HG03571 (cell line): ENCODE measurements at regions not wholly inside any gene's neighbourhood (a gene's known extent, or its start where the extent isn't known, plus 50 kb on each side); places are given as distances from the start of the nearest gene placed in this dataset.
"Not testable (repeated sequence)": the region's sequence is repeated elsewhere in the genome, so short reads cannot be mapped to it uniquely, and the experiment has no call there.

ENCODE experiments used
- ATAC-seq: cut with Tn5 transposase; IDR thresholded peaks from one replicate; pipeline ENCODE4 v1.9.1; 2021; ENCODE audit not compliant: unreplicated experiment

GRCh38 chr7:121499624-121500023 lies 103.5 kb upstream of the FAM3C start:
- no peak for ATAC-seq

GRCh38 chr7:121498816-121499215 lies 102.7 kb upstream of the FAM3C start:
- no peak for ATAC-seq

- ATAC-seq: not testable (repeated sequence)
Measured at GRCh38 chr7:121497545-121497944, 101.4 kb upstream of the FAM3C start.

- ATAC-seq: no peak
Measured at GRCh38 chr7:121494516-121494915, 98.4 kb upstream of the FAM3C start.

GRCh38 chr7:121493553-121493952 lies 97.4 kb upstream of the FAM3C start:
- ATAC-seq: no peak

GRCh38 chr7:121490309-121490708 lies 94.2 kb upstream of the FAM3C start:
- ATAC-seq: no peak

- ATAC-seq: no peak
Measured at GRCh38 chr7:121489440-121489839, 93.3 kb upstream of the FAM3C start.

GRCh38 chr7:121488111-121488650 lies 92.1 kb upstream of the FAM3C start:
- no peak for ATAC-seq

- ATAC-seq: no peak
Measured at GRCh38 chr7:121486590-121486989, 90.5 kb upstream of the FAM3C start.

- no peak for ATAC-seq
Measured at GRCh38 chr7:121485467-121486243, 89.5 kb upstream of the FAM3C start.

- no peak for ATAC-seq
Measured at GRCh38 chr7:121484089-121484763, 88.1 kb upstream of the FAM3C start.

- ATAC-seq: no peak
Measured at GRCh38 chr7:121480566-121481335, 84.6 kb upstream of the FAM3C start.

GRCh38 chr7:121480058-121480457 lies 84.0 kb upstream of the FAM3C start:
- ATAC-seq: no peak

- ATAC-seq: no peak
Measured at GRCh38 chr7:121479466-121479865, 83.4 kb upstream of the FAM3C start.

- ATAC-seq: no peak
Measured at GRCh38 chr7:121475806-121476205, 79.7 kb upstream of the FAM3C start.

- no peak for ATAC-seq
Measured at GRCh38 chr7:121474301-121474673, 78.2 kb upstream of the FAM3C start.

GRCh38 chr7:121473645-121474300 lies 77.7 kb upstream of the FAM3C start:
- no peak for ATAC-seq

GRCh38 chr7:121466455-121466854 lies 70.3 kb upstream of the FAM3C start:
- no peak for ATAC-seq

- ATAC-seq: no peak
Measured at GRCh38 chr7:121459148-121459547, 63.0 kb upstream of the FAM3C start.

- ATAC-seq: no peak
Measured at GRCh38 chr7:121456785-121457359, 60.8 kb upstream of the FAM3C start.

- ATAC-seq: no peak
Measured at GRCh38 chr7:121456015-121456414, 59.9 kb upstream of the FAM3C start.
